ENCODE measurements at regions not wholly inside any gene's neighbourhood (a gene's known extent, or its start where the extent isn't known, plus 50 kb on each side); places are given as distances from the start of the nearest gene placed in this dataset.
"Not testable (repeated sequence)": the region's sequence is repeated elsewhere in the genome, so short reads cannot be mapped to it uniquely, and the experiment has no call there.

- DNase-seq (ENCODE audit: low read depth, low spot score) (no peak), FAIRE-seq (no peak)
- no peak overlapping the region for H3K27ac ChIP-seq (ENCODE audit: control insufficient read depth, insufficient read depth, low read length)
- H4K20me1 ChIP-seq (ENCODE audit: control insufficient read depth, extremely low read depth, insufficient read depth, low read length) = no peaks in the 10 kb centered on the region
- no peaks in the 10 kb centered on the region for H3K9me3 ChIP-seq (ENCODE audit: control insufficient read depth, low read depth, low read length)
- no peak overlapping the region for H3K9ac ChIP-seq (ENCODE audit: control insufficient read depth, extremely low read depth, insufficient read depth, low read length)
- H2AFZ ChIP-seq (ENCODE audit: control insufficient read depth, low read length) = no peak overlapping the region
- no peaks in the 10 kb centered on the region for H3K27me3 ChIP-seq (ENCODE audit: control insufficient read depth, extremely low read depth, insufficient read depth, low read length)
- H3K4me2 ChIP-seq (ENCODE audit: control insufficient read depth, extremely low read depth, insufficient read depth, low read depth, low read length) = no peak overlapping the region
- H3K4me1 ChIP-seq (ENCODE audit: control insufficient read depth, extremely low read depth, insufficient read depth, low read length) = peaks cover 11% of the 10 kb centered on the region
- no peaks in the 10 kb centered on the region for H3K9me1 ChIP-seq (ENCODE audit: control insufficient read depth, extremely low read depth, insufficient read depth, low read length)
- H3K4me3 ChIP-seq (ENCODE audit: control insufficient read depth in 2 of 3, extremely low read depth in 1 of 3, insufficient read depth in 2 of 3, low read depth in 1 of 3, low read length in 3 of 3) = no peak overlapping the region
- H3K79me2 ChIP-seq (ENCODE audit: control insufficient read depth, insufficient read depth, low read length) = no peaks in the 10 kb centered on the region
- dilution Hi-C loops (cut with MboI; ENCODE audit: extremely low pct_ligation_motif_present, low sequenced_read_pairs) = no loop called here
- H3K36me3 ChIP-seq (ENCODE audit: control insufficient read depth in 2 of 2, extremely low read depth in 1 of 2, insufficient read depth in 2 of 2, low read length in 2 of 2) = no peaks in the 10 kb centered on the region
- no peak for TF ChIP-seq EZH2 (IDR thresholded peaks at IDR 0.05; ENCODE audit: low read length)
- no peak for TF ChIP-seq CTCF (optimal IDR thresholded peaks at IDR 0.05 in 1 of 3, IDR thresholded peaks at IDR 0.05 in 1 of 3, conservative IDR thresholded peaks at IDR 0.05 in 1 of 3; ENCODE audit: extremely low read depth in 1 of 3, insufficient read depth in 2 of 3, low read length in 3 of 3)
Observed at GRCh38 chr7:92898798-92899197, 62.4 kb upstream of the CDK6 start.

GRCh38 chr7:92894857-92895256, 58.5 kb upstream of the CDK6 start:
- H3K4me1 ChIP-seq (ENCODE audit: control insufficient read depth, extremely low read depth, insufficient read depth, low read length); H4K20me1 ChIP-seq (ENCODE audit: control insufficient read depth, extremely low read depth, insufficient read depth, low read length); H3K9me1 ChIP-seq (ENCODE audit: control insufficient read depth, extremely low read depth, insufficient read depth, low read length); H2AFZ ChIP-seq (ENCODE audit: control insufficient read depth, low read length); dilution Hi-C loops (cut with MboI; ENCODE audit: extremely low pct_ligation_motif_present, low sequenced_read_pairs); H3K4me2 ChIP-seq (ENCODE audit: control insufficient read depth, extremely low read depth, insufficient read depth, low read depth, low read length); H3K9me3 ChIP-seq (ENCODE audit: control insufficient read depth, low read depth, low read length); FAIRE-seq; H3K4me3 ChIP-seq (ENCODE audit: control insufficient read depth in 2 of 3, extremely low read depth in 1 of 3, insufficient read depth in 2 of 3, low read depth in 1 of 3, low read length in 3 of 3); H3K27ac ChIP-seq (ENCODE audit: control insufficient read depth, insufficient read depth, low read length); DNase-seq (ENCODE audit: low read depth, low spot score); H3K27me3 ChIP-seq (ENCODE audit: control insufficient read depth, extremely low read depth, insufficient read depth, low read length); H3K36me3 ChIP-seq (ENCODE audit: control insufficient read depth in 2 of 2, extremely low read depth in 1 of 2, insufficient read depth in 2 of 2, low read length in 2 of 2); H3K9ac ChIP-seq (ENCODE audit: control insufficient read depth, extremely low read depth, insufficient read depth, low read length); H3K79me2 ChIP-seq (ENCODE audit: control insufficient read depth, insufficient read depth, low read length): not testable (repeated sequence)

GRCh38 chr7:92889081-92889480, 52.7 kb upstream of the CDK6 start:
- H3K79me2 ChIP-seq (ENCODE audit: control insufficient read depth, insufficient read depth, low read length) = no peaks in the 10 kb centered on the region
- H3K9me3 ChIP-seq (ENCODE audit: control insufficient read depth, low read depth, low read length) = no peaks in the 10 kb centered on the region
- no peak for TF ChIP-seq CTCF (optimal IDR thresholded peaks at IDR 0.05 in 1 of 3, IDR thresholded peaks at IDR 0.05 in 1 of 3, conservative IDR thresholded peaks at IDR 0.05 in 1 of 3; ENCODE audit: extremely low read depth in 1 of 3, insufficient read depth in 2 of 3, low read length in 3 of 3)
- TF ChIP-seq EZH2 (IDR thresholded peaks at IDR 0.05; ENCODE audit: low read length) = no peak
- H3K27ac ChIP-seq (ENCODE audit: control insufficient read depth, insufficient read depth, low read length) = no peak overlapping the region
- H2AFZ ChIP-seq (ENCODE audit: control insufficient read depth, low read length) = no peak overlapping the region
- no peaks in the 10 kb centered on the region for H4K20me1 ChIP-seq (ENCODE audit: control insufficient read depth, extremely low read depth, insufficient read depth, low read length)
- H3K27me3 ChIP-seq (ENCODE audit: control insufficient read depth, extremely low read depth, insufficient read depth, low read length) = no peaks in the 10 kb centered on the region
- no peak overlapping the region for H3K9ac ChIP-seq (ENCODE audit: control insufficient read depth, extremely low read depth, insufficient read depth, low read length)
- no peak for FAIRE-seq
- no peak for DNase-seq (ENCODE audit: low read depth, low spot score)
- no peaks in the 10 kb centered on the region for H3K36me3 ChIP-seq (ENCODE audit: control insufficient read depth in 2 of 2, extremely low read depth in 1 of 2, insufficient read depth in 2 of 2, low read length in 2 of 2)
- no peak overlapping the region for H3K4me2 ChIP-seq (ENCODE audit: control insufficient read depth, extremely low read depth, insufficient read depth, low read depth, low read length)
- no peaks in the 10 kb centered on the region for H3K9me1 ChIP-seq (ENCODE audit: control insufficient read depth, extremely low read depth, insufficient read depth, low read length)
- no peak overlapping the region for H3K4me3 ChIP-seq (ENCODE audit: control insufficient read depth in 2 of 3, extremely low read depth in 1 of 3, insufficient read depth in 2 of 3, low read depth in 1 of 3, low read length in 3 of 3)
- dilution Hi-C loops (cut with MboI; ENCODE audit: extremely low pct_ligation_motif_present, low sequenced_read_pairs) = no loop called here
- no peaks in the 10 kb centered on the region for H3K4me1 ChIP-seq (ENCODE audit: control insufficient read depth, extremely low read depth, insufficient read depth, low read length)

Measured in keratinocyte (primary cell).